ENCODE measurements at regions not wholly inside any gene's neighbourhood (a gene's known extent, or its start where the extent isn't known, plus 50 kb on each side); places are given as distances from the start of the nearest gene placed in this dataset.

DNA sequence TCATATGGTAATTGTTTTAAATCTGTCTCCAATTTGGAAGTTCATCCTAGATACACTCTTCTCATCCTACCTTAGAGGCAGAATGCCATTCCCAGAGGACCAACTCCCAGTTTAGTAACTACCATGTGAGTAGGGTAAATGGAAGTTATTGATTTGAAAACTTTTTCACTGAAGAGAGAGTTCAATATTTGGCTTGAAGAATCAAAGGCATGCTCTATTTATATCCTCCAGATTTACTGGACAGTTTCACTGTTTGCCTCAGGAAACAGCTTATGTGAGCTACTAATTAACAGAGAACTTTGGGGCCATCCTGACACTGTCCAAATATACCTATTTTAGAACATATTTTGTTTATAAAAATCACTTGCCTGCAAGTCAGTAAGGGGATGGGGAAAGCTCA lies 607.2 kb upstream of the GYPC start:
- TF ChIP-seq, protein P1, sequence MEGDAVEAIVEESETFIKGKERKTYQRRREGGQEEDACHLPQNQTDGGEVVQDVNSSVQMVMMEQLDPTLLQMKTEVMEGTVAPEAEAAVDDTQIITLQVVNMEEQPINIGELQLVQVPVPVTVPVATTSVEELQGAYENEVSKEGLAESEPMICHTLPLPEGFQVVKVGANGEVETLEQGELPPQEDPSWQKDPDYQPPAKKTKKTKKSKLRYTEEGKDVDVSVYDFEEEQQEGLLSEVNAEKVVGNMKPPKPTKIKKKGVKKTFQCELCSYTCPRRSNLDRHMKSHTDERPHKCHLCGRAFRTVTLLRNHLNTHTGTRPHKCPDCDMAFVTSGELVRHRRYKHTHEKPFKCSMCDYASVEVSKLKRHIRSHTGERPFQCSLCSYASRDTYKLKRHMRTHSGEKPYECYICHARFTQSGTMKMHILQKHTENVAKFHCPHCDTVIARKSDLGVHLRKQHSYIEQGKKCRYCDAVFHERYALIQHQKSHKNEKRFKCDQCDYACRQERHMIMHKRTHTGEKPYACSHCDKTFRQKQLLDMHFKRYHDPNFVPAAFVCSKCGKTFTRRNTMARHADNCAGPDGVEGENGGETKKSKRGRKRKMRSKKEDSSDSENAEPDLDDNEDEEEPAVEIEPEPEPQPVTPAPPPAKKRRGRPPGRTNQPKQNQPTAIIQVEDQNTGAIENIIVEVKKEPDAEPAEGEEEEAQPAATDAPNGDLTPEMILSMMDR (conservative IDR thresholded peaks at IDR 0.05; ENCODE audit: low read depth, low read length), result no peak
- no peak for TF ChIP-seq EZH2 (IDR thresholded peaks at IDR 0.05; ENCODE audit: borderline replicate concordance, low read depth, low read length, poor library complexity, severe bottlenecking)
